ENCODE measurements at regions not wholly inside any gene's neighbourhood (a gene's known extent, or its start where the extent isn't known, plus 50 kb on each side); places are given as distances from the start of the nearest gene placed in this dataset.

DNA sequence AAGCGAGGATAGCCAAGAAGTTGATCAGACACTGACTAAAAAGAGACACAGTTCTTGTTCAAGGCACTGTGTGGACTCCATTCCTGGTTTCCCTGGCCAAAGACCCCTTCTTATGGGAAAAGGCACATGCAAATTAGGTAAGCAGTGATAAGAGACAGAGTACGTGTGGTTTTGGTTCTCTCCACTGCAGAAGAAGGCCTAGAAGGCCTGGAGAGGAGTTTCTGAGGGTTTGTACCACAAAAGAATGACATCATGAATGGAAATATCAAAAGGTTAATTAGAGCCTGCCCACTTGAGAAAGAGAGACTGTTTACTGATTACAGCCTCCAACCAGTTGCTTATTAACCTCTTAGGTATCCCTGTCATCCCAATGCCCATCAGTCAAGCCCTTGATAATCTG lies 137.5 kb downstream of the ZNF365 start:
- TF ChIP-seq, protein P1, sequence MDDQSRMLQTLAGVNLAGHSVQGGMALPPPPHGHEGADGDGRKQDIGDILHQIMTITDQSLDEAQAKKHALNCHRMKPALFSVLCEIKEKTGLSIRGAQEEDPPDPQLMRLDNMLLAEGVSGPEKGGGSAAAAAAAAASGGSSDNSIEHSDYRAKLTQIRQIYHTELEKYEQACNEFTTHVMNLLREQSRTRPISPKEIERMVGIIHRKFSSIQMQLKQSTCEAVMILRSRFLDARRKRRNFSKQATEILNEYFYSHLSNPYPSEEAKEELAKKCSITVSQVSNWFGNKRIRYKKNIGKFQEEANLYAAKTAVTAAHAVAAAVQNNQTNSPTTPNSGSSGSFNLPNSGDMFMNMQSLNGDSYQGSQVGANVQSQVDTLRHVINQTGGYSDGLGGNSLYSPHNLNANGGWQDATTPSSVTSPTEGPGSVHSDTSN (IDR thresholded peaks at IDR 0.05), result no peak
- TF ChIP-seq CTCF (IDR thresholded peaks at IDR 0.05) (no peak), RAD21 (IDR thresholded peaks at IDR 0.05; ENCODE audit: low read length) (no peak), SIN3A (IDR thresholded peaks at IDR 0.05; ENCODE audit: borderline replicate concordance, low read depth, low read length) (no peak), REST (IDR thresholded peaks at IDR 0.05; ENCODE audit: low read depth, low read length) (no peak), EP300 (IDR thresholded peaks at IDR 0.05; ENCODE audit: borderline replicate concordance in 1 of 2, low read depth in 1 of 2, low read length in 1 of 2) (no peak), FOSL2 (IDR thresholded peaks at IDR 0.05; ENCODE audit: borderline replicate concordance, low read depth) (no peak), RCOR1 (IDR thresholded peaks at IDR 0.05; ENCODE audit: low read length) (no peak), SMC3 (IDR thresholded peaks at IDR 0.05; ENCODE audit: low read depth, low read length) (no peak), POLR2AphosphoS5 (IDR thresholded peaks at IDR 0.05; ENCODE audit: low read depth, low read length) (no peak), TEAD4 (IDR thresholded peaks at IDR 0.05; ENCODE audit: borderline replicate concordance, insufficient read depth) (no peak)
- TF ChIP-seq, protein P2, sequence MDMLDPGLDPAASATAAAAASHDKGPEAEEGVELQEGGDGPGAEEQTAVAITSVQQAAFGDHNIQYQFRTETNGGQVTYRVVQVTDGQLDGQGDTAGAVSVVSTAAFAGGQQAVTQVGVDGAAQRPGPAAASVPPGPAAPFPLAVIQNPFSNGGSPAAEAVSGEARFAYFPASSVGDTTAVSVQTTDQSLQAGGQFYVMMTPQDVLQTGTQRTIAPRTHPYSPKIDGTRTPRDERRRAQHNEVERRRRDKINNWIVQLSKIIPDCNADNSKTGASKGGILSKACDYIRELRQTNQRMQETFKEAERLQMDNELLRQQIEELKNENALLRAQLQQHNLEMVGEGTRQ (IDR thresholded peaks at IDR 0.05; ENCODE audit: borderline replicate concordance, low read depth, low read length), result no peak
- TF ChIP-seq, protein P3, sequence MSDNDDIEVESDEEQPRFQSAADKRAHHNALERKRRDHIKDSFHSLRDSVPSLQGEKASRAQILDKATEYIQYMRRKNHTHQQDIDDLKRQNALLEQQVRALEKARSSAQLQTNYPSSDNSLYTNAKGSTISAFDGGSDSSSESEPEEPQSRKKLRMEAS (IDR thresholded peaks at IDR 0.05; ENCODE audit: low read depth), result no peak
- TF ChIP-seq, protein P4, sequence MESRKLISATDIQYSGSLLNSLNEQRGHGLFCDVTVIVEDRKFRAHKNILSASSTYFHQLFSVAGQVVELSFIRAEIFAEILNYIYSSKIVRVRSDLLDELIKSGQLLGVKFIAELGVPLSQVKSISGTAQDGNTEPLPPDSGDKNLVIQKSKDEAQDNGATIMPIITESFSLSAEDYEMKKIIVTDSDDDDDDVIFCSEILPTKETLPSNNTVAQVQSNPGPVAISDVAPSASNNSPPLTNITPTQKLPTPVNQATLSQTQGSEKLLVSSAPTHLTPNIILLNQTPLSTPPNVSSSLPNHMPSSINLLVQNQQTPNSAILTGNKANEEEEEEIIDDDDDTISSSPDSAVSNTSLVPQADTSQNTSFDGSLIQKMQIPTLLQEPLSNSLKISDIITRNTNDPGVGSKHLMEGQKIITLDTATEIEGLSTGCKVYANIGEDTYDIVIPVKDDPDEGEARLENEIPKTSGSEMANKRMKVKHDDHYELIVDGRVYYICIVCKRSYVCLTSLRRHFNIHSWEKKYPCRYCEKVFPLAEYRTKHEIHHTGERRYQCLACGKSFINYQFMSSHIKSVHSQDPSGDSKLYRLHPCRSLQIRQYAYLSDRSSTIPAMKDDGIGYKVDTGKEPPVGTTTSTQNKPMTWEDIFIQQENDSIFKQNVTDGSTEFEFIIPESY (IDR thresholded peaks at IDR 0.05; ENCODE audit: borderline replicate concordance, low read depth), result no peak

All from SK-N-SH (cell line).